ENCODE measurements at regions not wholly inside any gene's neighbourhood (a gene's known extent, or its start where the extent isn't known, plus 50 kb on each side); places are given as distances from the start of the nearest gene placed in this dataset.

DNA sequence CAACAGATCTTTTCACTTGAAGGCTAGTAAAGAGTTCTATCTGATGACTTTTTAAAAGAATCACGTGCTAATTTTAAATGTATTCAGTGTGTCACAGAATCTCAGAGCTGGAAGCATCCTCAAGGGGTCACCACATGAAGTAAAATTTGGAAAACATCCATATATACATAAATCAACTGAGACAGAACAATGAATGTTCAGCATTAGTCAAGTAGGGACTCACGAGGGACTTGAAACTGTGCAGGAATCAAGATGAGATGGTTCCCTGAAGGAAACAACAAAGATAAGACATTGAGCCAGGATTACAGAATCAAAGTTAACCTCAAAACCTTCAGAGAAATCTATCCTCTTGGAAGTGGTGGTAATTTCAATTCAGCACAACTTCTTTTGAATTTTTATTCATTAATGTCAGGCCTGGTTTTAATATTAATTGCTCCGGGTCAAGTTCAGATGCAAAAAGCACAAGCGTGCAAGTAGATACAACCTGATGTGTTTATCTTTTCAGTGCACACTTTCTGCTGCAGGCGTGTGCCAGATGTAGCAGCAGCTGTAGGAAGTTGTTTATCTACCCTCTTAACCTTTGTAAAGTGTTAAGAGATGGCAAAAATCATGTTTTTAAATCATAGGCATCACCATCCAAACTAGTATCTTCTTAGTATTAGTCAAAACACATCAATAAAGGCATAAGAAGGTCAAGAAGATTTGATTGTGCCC, 87.7 kb upstream of the SRD5A3 start:
- TF ChIP-seq, protein P1, sequence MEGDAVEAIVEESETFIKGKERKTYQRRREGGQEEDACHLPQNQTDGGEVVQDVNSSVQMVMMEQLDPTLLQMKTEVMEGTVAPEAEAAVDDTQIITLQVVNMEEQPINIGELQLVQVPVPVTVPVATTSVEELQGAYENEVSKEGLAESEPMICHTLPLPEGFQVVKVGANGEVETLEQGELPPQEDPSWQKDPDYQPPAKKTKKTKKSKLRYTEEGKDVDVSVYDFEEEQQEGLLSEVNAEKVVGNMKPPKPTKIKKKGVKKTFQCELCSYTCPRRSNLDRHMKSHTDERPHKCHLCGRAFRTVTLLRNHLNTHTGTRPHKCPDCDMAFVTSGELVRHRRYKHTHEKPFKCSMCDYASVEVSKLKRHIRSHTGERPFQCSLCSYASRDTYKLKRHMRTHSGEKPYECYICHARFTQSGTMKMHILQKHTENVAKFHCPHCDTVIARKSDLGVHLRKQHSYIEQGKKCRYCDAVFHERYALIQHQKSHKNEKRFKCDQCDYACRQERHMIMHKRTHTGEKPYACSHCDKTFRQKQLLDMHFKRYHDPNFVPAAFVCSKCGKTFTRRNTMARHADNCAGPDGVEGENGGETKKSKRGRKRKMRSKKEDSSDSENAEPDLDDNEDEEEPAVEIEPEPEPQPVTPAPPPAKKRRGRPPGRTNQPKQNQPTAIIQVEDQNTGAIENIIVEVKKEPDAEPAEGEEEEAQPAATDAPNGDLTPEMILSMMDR (IDR thresholded peaks at IDR 0.05), result no peak
- TF ChIP-seq POLR2A (IDR thresholded peaks at IDR 0.05), result no peak

Data from adrenal gland (tissue), 5 donors.